Chondrocyte (in vitro differentiated cells): ENCODE measurements at regions not wholly inside any gene's neighbourhood (a gene's known extent, or its start where the extent isn't known, plus 50 kb on each side); places are given as distances from the start of the nearest gene placed in this dataset.

Source experiments
- DNase-seq: peaks from one replicate; pipeline ENCODE4 v3.0.0; 2021; ENCODE audit warnings: mixed read lengths, low spot score
- H3K27ac Mint-ChIP-seq: one replicate; pipeline ENCODE4 v1.8.0; 2021; ENCODE audit warnings: mild to moderate bottlenecking, moderate library complexity, mixed read lengths; ENCODE audit not compliant: unreplicated experiment
- H3K27me3 Mint-ChIP-seq: 2 replicates; pipeline ENCODE4 v1.8.0; 2021; ENCODE audit warnings: low read depth, mixed read lengths
- H3K36me3 Mint-ChIP-seq: 2 replicates; pipeline ENCODE4 v1.8.0; 2021; ENCODE audit warnings: low read depth, mixed read lengths
- H3K4me1 Mint-ChIP-seq: 2 replicates; pipeline ENCODE4 v1.8.0; 2021; ENCODE audit warnings: low read depth, mild to moderate bottlenecking, mixed read lengths
- H3K4me3 Mint-ChIP-seq: one replicate; pipeline ENCODE4 v1.8.0; 2021; ENCODE audit warnings: mild to moderate bottlenecking, moderate library complexity, mixed read lengths; ENCODE audit not compliant: unreplicated experiment
- H3K9me3 Mint-ChIP-seq: 2 replicates; pipeline ENCODE4 v1.8.0; 2021; ENCODE audit warnings: low read depth, mixed read lengths
- CTCF ChIP-seq: fragments of 200-600 bp; sonication (generic); IDR thresholded peaks from 2 replicates; pipeline ENCODE4 v1.5.0; 2021; ENCODE audit warnings: antibody characterized with exemption, mild to moderate bottlenecking, moderate library complexity

DNA sequence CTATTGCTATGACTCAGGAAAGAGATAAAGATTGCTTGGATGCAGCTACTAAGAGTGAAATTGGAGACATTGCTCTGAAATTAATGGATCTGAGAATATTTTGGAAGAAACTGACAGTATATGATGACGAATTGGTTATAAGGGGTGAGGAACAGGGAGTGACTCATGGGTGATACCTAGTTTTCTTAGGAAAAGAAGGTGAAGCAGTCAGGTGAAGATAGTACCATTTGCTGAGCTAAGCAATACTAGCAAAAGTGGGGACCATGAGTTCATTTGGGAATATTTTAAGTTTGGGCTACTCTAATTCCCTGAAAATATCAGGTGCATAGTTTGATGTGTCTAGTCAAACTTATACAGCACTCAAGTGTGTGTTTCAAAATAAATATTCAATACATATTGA, 260.1 kb upstream of the NFIA start:
- TF ChIP-seq CTCF = no peak
- H3K9me3 Mint-ChIP-seq = peaks cover 10% of the 10 kb centered on the region
- no peak overlapping the region for H3K27ac Mint-ChIP-seq
- DNase-seq = no peak
- no peak overlapping the region for H3K4me3 Mint-ChIP-seq
- no peaks in the 10 kb centered on the region for H3K27me3 Mint-ChIP-seq
- peaks cover 3% of the 10 kb centered on the region for H3K36me3 Mint-ChIP-seq
- H3K4me1 Mint-ChIP-seq = no peaks in the 10 kb centered on the region

GRCh38 chr1:60821156-60821555, 261.2 kb upstream of the NFIA start:
- no peak for DNase-seq
- no peaks in the 10 kb centered on the region for H3K27me3 Mint-ChIP-seq
- no peaks in the 10 kb centered on the region for H3K4me1 Mint-ChIP-seq
- H3K9me3 Mint-ChIP-seq = peaks cover 2% of the 10 kb centered on the region
- TF ChIP-seq CTCF = no peak
- no peak overlapping the region for H3K4me3 Mint-ChIP-seq
- no peak overlapping the region for H3K27ac Mint-ChIP-seq
- peaks cover 3% of the 10 kb centered on the region for H3K36me3 Mint-ChIP-seq

DNA sequence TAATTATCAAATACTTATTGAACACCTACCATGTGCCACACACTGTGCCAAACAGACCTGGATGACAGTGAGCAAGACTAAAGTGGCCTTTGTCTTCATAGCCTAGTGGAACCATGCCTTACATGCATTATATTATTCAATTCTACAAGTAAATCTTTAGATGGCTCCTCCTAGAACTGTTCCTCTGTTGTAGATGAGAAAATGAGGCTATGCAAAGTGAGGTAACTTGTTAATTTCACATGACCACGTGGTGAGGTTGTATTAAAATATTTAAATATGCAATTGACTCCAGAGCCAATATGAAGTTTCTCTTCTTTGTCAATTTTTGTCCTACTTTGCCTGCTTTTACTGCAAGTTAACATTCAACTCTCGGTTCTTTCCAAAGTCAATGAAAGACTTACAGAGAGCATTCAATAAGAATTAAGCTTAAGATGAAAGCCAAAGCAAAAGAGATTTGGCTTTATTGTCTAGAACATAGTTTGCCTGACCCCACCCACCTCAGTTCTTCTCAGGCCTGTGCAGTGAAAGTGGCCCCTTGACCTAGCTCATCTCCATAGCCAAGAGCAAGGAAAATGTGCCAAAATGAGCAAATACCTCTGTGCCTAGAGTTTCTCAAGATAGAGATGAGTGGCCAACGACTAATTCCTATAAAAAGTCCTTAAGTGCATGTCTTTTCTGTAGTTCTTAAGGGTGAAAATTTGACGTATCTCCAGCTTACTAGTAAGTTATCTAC, 263.2 kb upstream of the NFIA start:
- Mint-ChIP-seq H3K27me3 (no peaks in the 10 kb centered on the region), H3K36me3 (peaks cover 3% of the 10 kb centered on the region), H3K4me3 (no peak overlapping the region), H3K9me3 (peaks cover 2% of the 10 kb centered on the region), H3K27ac (no peak overlapping the region), H3K4me1 (no peaks in the 10 kb centered on the region)
- TF ChIP-seq CTCF = no peak
- no peak for DNase-seq

GRCh38 chr1:60813071-60813470, 269.3 kb upstream of the NFIA start:
- Mint-ChIP-seq H3K27ac (no peak overlapping the region), H3K4me3 (no peak overlapping the region), H3K27me3 (no peaks in the 10 kb centered on the region), H3K4me1 (peaks cover 9% of the 10 kb centered on the region), H3K36me3 (peaks cover 4% of the 10 kb centered on the region), H3K9me3 (no peaks in the 10 kb centered on the region)
- no peak for DNase-seq
- TF ChIP-seq CTCF = no peak

- H3K27ac Mint-ChIP-seq = peak overlapping the region; percentile 12
- TF ChIP-seq CTCF = no peak
- peaks cover 9% of the 10 kb centered on the region for H3K4me1 Mint-ChIP-seq
- no peaks in the 10 kb centered on the region for H3K27me3 Mint-ChIP-seq
- H3K36me3 Mint-ChIP-seq = peaks cover 18% of the 10 kb centered on the region
- no peak overlapping the region for H3K4me3 Mint-ChIP-seq
- DNase-seq = no peak
- peaks cover 18% of the 10 kb centered on the region for H3K9me3 Mint-ChIP-seq
Observed at GRCh38 chr1:60809204-60809980, 273.0 kb upstream of the NFIA start.
